HG03159 (cell line): ENCODE measurements at regions not wholly inside any gene's neighbourhood (a gene's known extent, or its start where the extent isn't known, plus 50 kb on each side); places are given as distances from the start of the nearest gene placed in this dataset.

Experiments
- ATAC-seq: cut with Tn5 transposase; IDR thresholded peaks from one replicate; pipeline ENCODE4 v1.9.1; 2021; ENCODE audit warnings: mild to moderate bottlenecking, moderate library complexity; ENCODE audit not compliant: unreplicated experiment

DNA sequence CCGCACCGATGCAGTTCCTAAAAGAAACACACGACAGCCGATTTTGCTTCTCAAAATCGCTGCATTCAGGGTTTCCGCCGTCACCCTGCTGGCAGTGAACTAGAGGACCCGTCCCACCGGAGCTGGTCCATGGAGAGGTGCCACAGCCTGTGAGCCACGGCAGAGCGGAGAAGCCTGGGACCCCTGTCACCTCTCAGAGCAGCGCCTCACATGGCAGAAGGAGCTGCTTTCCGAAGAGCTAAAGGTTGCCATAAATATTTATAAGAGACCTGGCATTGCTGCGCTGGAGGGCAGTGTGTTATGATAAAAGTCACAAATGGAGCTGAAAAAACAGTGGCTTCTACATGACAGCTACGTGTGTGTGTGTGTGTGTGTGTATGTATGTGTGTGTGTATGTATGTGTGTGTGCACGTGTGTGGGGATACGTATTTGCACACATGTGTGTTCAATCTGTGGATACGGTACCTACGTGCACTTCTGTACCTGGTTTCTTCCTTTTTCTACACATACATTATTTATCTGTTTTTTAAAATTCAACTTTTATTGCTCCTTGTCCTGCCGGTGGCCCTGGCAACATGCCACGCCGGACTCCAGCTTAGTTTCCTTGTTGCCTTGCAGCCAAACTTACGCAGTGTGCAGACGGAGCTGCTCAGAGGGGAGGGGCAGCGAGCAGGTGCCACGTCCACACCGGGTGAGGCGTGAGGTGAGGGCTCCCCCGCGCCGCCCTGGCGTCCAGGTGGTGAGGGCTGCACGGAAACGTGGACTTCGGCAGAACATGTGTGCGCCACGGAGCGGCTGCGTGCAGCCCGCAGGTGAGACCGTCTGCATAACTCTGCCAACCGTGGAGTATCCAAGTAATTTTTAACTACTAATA, 115.2 kb upstream of the PITRM1 start:
- ATAC-seq = no peak

DNA sequence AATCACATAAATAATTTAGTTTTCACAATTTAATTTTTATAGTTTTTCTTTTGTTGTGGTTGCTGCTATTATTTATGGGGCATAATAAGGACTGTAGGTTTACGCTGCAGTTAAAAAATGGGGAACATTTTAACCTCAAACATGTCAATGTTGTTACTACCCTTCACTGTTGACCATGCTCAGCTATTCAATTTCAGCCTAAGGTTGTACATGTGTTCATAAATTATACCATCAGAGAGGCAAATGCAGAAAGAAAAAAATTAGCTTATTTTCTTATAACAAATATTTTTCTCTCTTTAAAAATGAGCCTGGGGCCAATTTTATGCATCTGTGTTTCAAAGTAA, 110.1 kb upstream of the PITRM1 start:
- ATAC-seq = no peak

DNA sequence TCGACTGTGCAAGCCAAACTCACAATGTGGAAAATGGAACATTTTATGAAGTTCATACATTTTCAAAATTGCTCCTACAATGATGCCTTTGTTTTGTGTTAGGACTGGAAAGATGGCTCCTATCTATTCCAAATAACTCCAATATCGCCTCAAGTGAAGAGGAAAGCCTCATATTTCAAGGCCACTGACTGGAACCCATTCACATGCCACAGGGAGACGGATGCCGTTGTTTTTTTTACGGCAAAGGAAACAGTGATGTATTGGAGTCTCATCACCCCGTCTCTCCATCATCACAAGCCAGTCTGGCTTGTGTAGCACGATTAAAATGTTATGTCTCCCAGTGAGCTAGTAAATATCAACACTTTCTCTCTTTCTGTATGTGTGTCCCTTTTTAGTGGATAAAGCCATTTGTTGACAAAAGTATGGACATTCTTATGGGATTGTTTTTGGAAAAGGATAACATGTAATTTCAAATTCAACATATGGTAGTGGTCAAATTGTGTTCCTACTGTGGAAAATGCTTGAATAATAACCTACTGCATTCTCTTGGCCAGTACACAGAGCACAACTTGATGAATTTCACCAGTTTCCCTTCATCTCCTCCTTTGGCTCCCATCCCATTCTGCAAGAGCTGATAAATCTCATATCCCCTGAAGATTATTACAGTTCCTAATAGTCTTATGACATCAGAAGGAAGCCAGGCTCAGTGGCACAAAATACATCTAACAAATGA, 109.5 kb upstream of the PITRM1 start:
- ATAC-seq = no peak

DNA sequence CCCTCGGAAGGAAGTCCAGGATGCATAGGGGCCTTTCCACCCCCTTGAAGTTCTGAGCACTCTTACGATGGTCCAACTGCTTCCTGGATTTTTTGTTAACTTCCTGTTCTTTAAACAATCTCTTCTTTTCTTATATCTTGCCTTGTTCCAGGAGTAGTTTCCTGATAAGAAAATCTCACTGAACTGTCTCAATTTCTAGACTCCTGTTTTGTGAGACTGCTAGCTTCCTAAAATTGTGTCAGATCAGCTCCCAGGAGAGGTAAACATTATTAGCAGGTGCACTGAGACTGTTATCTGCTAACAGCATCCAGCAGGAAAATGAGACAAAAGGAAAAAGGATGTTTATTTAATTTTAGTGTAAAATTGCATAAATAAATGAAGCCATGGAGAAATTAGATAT, 106.2 kb upstream of the PITRM1 start:
- ATAC-seq = no peak

DNA sequence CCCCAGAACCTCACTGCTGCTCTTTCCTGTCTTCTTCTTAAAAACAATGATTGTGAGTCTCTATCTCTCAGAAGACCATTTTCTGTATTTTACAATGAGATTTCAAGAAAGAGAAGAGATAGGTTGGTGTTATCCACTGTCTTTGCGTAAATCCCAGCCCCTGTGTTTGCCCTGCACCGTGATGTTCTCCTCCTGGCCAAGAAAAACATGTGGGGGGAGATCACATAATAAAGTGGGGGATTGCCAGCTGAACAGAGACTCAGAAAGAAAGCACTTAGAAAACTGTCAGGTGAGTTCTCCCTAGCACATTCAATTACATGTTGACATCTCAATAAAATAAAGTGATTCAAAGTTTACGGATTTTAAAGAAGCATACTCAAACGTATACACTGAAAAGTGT, 105.0 kb upstream of the PITRM1 start:
- no peak for ATAC-seq

DNA sequence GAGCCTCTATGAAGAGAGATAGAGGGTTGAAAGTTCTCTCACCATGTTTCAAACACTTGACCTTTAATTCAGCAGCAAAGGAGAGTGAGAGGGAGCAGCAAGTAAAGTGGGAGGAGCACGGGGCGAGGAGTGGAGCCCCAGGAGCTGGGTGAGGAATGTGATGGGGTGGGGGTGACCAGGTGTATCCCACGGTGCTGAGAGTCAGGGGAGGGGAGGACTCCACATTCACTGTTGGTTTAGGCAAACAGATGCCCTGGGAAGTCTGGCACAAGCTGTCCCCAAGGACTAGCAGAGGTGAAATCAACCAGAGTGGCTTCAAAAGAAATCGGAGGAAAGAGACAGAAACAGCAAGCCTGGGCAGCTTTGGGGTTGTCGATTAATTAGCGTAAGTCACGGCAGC, 101.8 kb upstream of the PITRM1 start:
- no peak for ATAC-seq

DNA sequence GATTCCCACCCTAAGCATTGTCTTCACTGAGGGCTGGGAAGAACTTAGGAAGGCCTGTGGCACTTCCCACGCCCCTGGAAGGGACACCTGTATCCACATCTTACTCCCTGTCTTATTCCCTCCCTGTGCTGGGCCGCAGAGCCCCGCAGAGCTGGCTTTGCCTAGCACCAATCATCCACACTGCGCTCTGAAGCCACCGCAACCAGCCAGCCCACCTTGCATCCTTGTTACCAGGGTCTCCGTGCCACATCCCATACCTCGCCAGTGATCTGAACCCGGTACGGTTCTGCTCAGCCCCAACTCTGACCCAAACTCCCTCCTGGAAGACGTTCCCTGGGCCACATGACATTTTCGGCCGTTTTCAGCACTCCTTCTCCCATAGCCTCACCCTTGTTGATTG, 101.4 kb upstream of the PITRM1 start:
- no peak for ATAC-seq

DNA sequence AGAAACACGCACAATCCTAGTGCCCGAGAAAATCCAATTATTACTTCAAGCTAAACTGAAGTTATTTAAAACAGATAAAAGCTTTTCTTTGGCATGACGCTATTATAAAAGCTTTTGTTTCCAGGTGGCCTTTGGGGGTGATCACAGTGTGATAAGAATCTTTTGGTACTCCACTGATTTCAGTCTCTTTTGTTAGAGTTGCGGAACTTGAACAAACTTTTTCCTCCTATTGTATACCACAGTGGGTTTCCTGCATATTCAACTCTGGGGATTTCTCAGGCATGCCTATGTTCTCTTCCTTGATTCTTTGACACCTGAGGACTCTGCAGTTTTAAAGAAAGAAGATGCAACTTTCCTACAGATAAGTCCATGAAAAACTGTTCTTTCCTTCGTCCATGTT, 99.7 kb upstream of the PITRM1 start:
- ATAC-seq = no peak

DNA sequence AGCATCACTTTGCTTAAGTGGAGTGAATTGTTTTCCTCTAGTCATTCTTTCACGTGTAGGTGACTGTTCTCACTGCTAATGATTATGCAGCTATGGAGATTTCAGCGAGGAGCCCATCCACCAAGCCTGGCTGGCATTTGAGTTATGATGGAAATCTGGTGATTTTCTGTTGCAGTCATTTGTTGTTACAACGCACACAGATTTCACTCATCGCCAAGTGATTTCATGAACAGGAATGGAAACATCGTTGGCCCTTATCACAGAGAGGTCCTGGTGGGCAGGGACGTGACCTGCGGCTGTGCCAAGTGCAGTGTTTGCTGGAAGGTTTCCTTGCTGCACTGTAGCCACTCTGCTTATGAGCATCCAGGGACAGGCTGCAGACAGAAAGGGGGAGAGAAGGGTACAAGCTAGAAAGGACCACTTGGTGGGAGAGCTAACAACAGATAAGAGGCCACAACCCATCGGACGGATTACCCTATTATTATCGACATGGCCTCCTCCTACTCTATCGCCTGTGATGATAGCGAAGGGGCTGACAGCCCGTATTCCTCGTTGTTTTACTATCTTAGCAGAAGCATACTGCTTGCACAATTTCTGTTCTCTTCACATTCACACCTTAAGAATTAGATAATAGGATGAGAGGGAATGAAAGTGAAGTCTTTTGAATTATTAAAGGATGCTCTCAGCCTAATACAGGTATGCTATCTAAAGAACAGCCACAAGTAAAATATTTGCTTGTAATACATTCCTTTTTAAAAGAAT, 99.0 kb upstream of the PITRM1 start:
- ATAC-seq = no peak

DNA sequence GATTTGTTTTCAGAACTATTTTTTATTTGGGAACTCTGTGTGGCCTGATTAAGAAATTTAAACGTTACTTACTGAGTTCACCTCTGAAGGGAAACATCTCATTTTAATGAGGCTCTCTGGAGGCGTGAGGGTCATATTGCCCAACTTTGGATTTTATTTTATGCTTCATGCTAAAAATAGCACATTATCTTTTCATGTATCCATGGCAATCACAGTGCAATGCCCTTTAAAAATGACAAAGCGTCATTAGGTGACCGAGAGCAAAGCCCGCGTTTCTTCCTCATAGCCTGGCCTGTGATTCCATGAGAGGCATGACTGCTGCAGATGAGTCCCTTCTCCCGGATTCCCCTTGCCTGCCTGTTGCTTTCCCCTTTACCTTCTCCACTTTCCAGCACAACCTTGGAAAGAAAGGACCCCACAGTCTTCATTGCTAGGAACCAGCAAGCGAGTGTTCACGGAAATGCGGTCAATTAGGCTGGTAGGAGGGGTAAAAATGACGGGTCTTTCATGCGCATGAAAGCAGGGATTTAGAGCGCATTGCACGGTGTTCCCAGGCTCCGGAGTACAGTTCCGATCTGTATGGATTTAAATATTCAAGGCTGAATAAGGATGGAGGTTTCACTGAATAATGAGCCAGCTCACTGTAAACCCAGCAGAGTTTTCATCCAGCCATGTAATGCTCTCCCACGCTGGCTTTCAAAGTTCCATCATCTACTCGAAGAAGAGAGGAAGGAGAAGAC, 98.2 kb upstream of the PITRM1 start:
- ATAC-seq = no peak

DNA sequence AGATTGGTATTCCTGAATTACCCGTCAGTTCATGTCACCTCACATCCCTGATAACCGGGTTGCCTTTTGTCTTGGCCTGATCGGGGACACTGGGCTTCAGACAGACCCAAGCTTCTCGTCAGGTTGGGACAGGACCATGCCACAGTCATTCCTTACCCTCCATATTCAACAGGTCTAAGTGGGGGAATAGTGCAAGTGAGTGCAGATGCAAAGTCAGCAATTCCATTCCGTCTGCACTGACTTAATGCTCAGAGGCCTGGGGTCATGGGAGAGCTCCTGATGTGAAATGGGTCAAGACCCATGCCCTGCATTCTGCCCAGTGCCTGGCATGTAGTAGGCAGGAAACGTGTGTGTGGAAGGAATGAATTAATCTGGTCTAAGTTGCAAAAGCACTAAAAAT, 95.4 kb upstream of the PITRM1 start:
- no peak for ATAC-seq

DNA sequence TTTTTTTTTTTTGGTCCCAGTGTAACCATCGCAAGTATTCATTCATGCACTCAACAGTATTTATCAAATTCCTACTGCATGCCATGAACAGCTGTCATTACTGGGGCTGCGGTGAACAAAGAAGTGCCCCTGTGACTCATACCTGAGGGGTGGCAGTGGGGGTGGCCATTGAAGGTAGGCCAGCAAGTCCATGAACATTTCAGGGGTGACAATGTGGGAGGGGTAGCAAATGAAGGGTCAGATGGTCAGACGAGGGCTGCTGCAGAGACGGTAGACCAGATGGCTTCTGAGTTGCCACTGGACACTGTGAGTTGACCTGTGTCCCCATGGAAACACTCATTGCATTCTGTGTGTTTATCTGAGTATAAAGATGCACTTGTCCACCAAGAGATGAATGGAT, 92.5 kb upstream of the PITRM1 start:
- ATAC-seq = no peak

DNA sequence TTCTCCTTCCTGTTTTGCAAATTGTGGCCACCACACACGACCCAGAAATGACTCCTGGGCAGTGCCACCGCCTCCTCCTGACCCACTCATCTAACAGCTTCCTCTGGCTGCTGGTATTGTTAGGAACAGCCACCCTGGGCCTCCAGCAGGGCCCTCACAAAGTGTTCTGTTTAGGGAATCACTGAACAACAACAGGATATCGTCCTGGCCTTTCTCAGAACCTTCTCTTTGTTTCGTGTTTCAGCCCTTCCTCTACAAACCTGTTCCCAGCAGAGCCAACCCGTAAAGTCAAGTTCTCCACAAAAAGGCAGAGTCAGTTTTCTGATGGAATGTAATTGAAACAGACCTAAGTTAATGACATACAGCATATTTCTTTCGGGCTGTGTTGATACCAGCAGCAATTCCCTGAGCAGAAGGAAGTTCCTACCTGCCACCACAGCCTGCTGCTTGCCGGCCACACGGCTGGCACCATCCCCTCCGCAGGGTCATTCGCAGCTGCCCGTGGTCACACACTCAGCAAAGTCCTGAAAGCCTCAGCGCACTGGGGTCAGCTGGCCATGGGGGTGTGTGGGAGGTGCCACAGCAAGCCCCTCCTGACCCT, 91.7 kb upstream of the PITRM1 start:
- ATAC-seq = no peak

DNA sequence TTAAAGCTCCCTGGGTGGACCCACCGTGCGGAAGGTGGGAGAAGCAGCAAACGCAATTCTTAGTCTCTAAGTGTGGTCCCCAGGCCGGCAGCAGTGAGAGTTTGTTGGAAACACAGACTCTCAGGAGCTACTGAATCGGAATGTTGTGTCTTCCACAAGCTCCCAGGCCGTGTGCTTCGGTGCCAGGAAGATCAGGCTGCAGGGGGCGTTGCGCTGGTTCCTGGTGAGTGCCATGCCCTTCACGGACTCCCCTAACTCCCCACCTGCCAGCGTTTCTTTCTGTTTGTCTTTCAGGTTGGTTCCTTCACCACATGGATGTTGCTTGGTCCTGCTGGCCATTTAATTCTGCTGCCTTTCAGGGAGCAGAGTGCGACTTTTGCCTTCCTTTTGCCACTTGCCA, 91.2 kb upstream of the PITRM1 start:
- no peak for ATAC-seq

DNA sequence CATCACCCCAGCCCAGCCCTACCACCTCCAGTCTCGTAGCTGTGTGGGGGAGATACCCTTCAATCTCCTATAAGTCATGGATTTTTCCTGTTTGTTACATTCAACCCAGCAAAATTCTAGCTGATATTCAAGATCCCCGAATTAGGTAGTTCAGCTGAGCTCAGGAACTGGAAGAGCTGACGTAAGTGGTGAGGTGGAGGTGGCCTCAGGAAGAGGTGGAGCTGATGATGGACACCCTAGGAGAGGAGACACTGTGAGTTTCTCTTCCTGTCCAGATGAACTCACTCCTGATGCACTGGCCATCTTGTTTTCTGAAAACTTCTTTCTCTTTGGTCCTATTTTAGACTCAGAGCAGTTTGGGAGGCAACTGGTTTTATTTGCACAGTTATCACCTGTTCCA, 90.5 kb upstream of the PITRM1 start:
- ATAC-seq = no peak

DNA sequence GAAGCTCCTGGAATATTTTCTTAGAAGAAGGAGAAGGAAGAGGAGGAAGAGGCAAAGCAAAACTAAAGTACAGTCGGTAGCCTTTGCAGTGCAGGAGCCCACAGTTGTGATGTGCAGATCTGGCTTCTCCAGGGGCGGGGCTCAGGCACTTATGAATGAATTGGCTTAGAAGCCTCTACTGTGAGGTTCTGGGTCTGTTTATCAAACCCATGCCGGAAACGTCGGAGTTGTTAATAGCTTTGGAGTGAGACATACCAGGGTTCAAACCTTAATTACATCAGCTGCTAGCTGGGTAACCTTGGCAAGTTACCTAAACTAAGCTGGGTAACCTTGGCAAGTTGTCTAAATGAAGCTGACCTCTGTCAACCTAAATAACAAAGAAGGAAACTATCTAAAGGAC, 89.3 kb upstream of the PITRM1 start:
- no peak for ATAC-seq

DNA sequence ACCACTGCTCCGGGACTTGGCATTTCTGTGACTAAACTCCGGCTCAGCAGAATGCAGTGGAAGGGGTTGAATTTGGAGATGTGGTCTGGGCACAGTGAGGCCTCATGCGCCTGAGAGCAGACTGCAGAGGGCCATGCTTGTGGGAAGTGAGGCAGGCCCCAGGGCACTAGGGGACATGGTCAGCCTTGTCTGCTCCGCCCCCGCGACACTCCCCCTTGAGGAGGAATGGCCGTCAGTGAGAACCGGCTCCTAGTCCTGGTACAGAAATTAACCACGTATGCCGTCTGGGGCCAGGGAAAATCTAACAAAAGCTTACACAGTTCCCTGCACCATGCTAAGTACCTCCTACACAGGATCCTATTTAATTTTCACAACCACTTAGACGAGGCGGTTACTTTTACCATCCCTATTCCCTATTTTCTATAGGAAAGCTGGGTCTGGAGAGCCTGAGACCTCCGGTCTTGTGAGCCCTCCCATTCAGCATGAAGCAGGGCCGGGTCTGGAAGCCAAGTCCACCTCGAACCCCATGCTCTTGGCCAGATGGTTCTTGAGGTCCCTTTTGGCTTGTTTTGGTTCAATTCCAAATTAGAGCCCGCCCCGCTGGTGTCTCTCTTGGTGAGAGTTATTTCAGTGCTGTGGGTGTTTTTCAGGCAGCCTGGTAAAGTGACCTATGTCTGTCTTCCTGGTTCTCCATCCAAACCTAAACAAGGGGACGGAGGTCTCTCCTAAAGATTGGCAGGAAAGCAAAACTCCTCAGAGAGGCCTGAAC, 87.7 kb upstream of the PITRM1 start:
- ATAC-seq = no peak

DNA sequence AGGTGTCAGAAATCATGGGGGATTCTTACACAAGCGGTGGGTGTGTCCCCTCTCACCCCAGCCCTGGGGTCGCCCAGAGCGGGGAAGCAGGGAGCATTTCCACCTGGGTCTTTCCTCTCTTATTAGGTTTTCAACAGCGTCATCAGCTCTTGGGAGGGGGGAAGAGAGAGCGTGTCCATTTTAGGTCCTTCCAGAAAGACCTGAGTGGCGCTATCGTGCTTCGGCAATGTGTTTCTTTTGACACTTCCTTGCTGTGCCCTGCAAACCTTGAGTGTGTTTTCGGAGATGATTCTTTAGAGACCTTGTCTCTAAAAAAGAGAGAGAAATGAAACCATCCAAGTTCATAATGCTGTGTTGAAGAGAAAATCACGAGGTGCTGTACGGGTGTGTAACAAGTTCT, 86.9 kb upstream of the PITRM1 start:
- ATAC-seq = no peak

DNA sequence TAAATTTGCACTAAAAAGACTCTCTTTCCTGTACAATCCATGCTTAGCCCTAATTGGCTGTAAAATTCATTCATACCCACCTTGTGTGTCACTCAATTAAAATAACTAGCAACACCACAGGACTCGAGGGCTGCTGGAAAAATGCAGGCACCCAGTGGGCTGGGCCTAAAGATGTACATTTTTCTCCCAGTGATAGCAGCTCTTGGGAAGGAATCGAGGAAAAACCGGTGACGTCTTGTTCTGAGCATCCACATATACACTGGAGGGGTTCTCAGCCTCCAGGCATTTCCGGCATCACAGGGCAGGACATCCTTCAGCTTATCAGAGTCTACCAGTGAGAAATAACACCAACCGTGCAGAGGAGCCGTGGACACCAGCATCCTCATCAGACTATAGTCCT, 85.8 kb upstream of the PITRM1 start:
- ATAC-seq = no peak

DNA sequence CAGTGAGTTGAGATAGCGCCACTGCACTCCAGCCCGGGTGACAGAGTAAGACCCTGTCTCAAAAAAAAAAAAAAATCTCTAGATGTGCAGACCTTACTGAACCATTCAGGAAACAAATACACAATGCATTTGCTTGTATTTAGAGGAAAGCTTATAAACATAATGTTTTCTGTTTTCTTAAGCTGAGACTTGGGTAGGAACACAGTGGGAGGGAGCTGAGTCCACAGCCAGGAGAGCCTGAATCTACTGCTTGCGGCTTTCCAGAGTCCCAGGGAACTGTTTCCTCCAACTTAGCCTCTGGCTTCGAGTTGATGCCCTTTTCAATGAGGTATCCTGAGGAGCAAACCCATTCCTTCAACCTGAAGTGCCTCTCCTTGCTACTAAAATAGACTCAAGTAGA, 83.0 kb upstream of the PITRM1 start:
- no peak for ATAC-seq
